Fibroblast of upper back skin (primary cell): ENCODE measurements at regions not wholly inside any gene's neighbourhood (a gene's known extent, or its start where the extent isn't known, plus 50 kb on each side); places are given as distances from the start of the nearest gene placed in this dataset.

Experiments
- DNase-seq: peaks from one replicate; pipeline ENCODE4 v3.0.0-alpha.2; 2013

GRCh38 chr2:62564380-62565137, 58.6 kb upstream of the TMEM17 start:
- no peak for DNase-seq

DNA sequence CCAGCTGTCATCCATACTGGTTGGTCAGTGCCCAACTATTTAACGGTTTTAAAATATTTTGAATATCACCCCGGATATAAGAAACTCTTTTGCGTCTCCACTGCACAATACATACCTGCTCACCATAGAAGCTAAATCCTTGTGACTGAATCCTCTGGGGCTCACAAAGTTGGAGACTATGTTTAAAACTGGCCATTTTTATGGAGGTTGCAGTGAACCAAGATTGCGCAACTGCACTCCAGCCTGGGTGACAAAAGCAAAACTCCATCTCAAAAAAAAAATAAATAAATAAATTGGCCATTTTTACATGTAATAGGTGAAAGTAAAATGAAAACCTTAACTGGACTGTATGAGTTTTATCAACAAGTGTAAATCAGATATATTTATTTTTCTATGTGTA, 55.6 kb upstream of the TMEM17 start:
- DNase-seq = no peak

DNA sequence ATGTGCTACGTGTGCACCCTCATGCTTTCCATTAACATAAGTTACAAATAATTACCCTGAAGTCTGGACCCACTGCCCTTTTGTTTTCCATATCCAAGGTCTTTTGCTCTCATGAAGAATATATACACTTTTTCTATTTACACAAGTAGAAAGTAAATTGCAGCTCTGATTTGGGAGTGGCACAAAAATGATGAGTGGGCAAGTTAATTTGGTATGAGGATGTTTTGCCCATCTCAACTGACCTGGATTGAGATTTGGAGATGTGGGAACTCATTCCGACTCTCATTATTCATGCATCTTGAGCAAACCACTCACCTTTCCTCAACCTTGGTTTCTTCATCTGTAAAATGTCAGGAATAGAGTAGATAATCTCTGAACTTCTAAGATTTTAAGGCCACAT, 53.6 kb upstream of the TMEM17 start:
- no peak for DNase-seq

DNA sequence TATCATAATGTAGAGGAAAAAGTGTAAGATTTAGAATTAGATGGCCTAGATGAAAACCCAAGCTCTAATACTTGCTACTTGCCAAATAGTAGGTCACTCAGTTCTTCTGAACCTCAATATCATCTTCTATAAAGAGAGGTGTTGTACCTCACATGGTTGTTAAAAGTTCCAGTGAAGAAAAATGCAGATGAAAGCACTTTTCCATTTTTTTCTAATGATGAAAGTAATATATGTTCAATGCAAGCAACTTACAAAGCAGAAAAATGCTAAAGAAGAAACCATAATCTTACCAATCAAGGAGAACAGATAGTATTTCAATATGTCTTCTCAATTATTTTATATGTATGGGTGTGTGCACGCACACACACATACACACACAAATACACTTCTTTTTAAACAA, 52.7 kb upstream of the TMEM17 start:
- DNase-seq = no peak

- DNase-seq = no peak
Measured at GRCh38 chr2:62556086-62556485, 50.1 kb upstream of the TMEM17 start.
